ENCODE measurements at regions not wholly inside any gene's neighbourhood (a gene's known extent, or its start where the extent isn't known, plus 50 kb on each side); places are given as distances from the start of the nearest gene placed in this dataset.

GRCh38 chr14:85943192-85943591, 413.2 kb downstream of the FLRT2 start:
- TF ChIP-seq, protein P1, sequence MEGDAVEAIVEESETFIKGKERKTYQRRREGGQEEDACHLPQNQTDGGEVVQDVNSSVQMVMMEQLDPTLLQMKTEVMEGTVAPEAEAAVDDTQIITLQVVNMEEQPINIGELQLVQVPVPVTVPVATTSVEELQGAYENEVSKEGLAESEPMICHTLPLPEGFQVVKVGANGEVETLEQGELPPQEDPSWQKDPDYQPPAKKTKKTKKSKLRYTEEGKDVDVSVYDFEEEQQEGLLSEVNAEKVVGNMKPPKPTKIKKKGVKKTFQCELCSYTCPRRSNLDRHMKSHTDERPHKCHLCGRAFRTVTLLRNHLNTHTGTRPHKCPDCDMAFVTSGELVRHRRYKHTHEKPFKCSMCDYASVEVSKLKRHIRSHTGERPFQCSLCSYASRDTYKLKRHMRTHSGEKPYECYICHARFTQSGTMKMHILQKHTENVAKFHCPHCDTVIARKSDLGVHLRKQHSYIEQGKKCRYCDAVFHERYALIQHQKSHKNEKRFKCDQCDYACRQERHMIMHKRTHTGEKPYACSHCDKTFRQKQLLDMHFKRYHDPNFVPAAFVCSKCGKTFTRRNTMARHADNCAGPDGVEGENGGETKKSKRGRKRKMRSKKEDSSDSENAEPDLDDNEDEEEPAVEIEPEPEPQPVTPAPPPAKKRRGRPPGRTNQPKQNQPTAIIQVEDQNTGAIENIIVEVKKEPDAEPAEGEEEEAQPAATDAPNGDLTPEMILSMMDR (IDR thresholded peaks at IDR 0.05; ENCODE audit: poor library complexity) = no peak
- TF ChIP-seq EZH2 (IDR thresholded peaks at IDR 0.05; ENCODE audit: borderline replicate concordance) = no peak

Data from hepatocyte (in vitro differentiated cells).